Upper lobe of left lung (tissue), 4 donors: ENCODE measurements at regions not wholly inside any gene's neighbourhood (a gene's known extent, or its start where the extent isn't known, plus 50 kb on each side); places are given as distances from the start of the nearest gene placed in this dataset.

Experiments
- CTCF ChIP-seq, 6 experiments: fragments of 450-650 bp in 4 of 6; fragments of 200-600 bp in 2 of 6; sonication (generic) in 2 of 6; IDR thresholded peaks; one replicate each; pipeline ENCODE4 v1.5.1; 2016 to 2019; ENCODE audit warnings: antibody characterized with exemption in 6 of 6
- POLR2A ChIP-seq, 4 donors: fragments of 450-650 bp; IDR thresholded peaks; one replicate each; pipeline ENCODE4 v1.5.1; 2016 to 2017; ENCODE audit warnings: antibody characterized with exemption in 4 of 4, mild to moderate bottlenecking in 2 of 4
- POLR2AphosphoS5 ChIP-seq, 2 donors: sonication (generic); formaldehyde crosslinking; IDR thresholded peaks; one replicate each; pipeline ENCODE4 v1.5.1; 2017; ENCODE audit warnings: antibody characterized with exemption in 2 of 2

DNA sequence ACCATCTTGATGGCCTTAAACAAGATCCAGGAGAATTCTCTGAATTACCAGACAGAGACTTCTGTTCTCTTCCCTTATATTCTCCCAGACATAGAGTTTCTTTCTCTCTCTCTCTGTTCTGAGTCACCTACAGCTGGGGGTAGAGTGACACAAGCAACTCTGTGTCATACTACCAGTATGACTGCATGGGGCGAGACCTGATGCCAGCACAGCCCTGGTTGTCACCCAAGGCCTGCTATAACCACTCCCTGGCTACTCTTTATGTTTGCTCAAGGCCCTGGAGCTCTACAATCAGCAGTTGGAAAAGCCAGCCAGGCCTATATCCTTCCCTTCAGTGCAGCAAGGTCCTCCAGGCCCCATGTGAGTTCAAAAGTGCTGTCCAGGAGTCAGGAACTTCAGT, 114.2 kb upstream of the TENT5D start:
- TF ChIP-seq CTCF (IDR thresholded peaks at IDR 0.05) (no peak), POLR2A (IDR thresholded peaks at IDR 0.05) (no peak), POLR2AphosphoS5 (IDR thresholded peaks at IDR 0.05) (no peak)
